DND-41 (cell line): ENCODE measurements at regions not wholly inside any gene's neighbourhood (a gene's known extent, or its start where the extent isn't known, plus 50 kb on each side); places are given as distances from the start of the nearest gene placed in this dataset.

Experiments used
- ATAC-seq: fragments of 200-7000 bp; cut with Tn5 transposase; 3 replicates; pipeline ENCODE4 v1.9.1; 2021; ENCODE audit warnings: low read depth; ENCODE audit not compliant: insufficient read depth
- DNase-seq: peaks from one replicate; pipeline ENCODE4 v3.0.0-alpha.2; 2020
- H2AFZ ChIP-seq: 2 replicates; pipeline ENCODE4 v1.6.0; 2012; ENCODE audit warnings: low read depth, low read length
- H3K27ac ChIP-seq: 2 replicates; pipeline ENCODE4 v1.5.1; 2012; ENCODE audit warnings: low read length, inconsistent platforms
- H3K27me3 ChIP-seq: fragments of 200-600 bp; sonication (generic); 2 replicates; pipeline ENCODE4 v1.6.0; 2012; ENCODE audit warnings: low read length, mild to moderate bottlenecking, inconsistent platforms; ENCODE audit not compliant: insufficient read depth, poor library complexity
- H3K36me3 ChIP-seq: 2 replicates; pipeline ENCODE4 v1.5.1; 2012; ENCODE audit warnings: low read length, inconsistent platforms; ENCODE audit not compliant: insufficient read depth
- H3K4me1 ChIP-seq: 2 replicates; pipeline ENCODE4 v1.5.1; 2012; ENCODE audit warnings: mild to moderate bottlenecking, low read length; ENCODE audit not compliant: insufficient read depth
- H3K4me2 ChIP-seq: 2 replicates; pipeline ENCODE4 v1.6.0; 2012; ENCODE audit warnings: mild to moderate bottlenecking, moderate library complexity, low read length, inconsistent platforms; ENCODE audit not compliant: insufficient read depth
- H3K4me3 ChIP-seq, 2 experiments: fragments of 200-600 bp in 1 of 2; shearing (Covaris generic) in 1 of 2; 2 replicates each; pipeline ENCODE4 v1.5.1; 2012 to 2016; ENCODE audit warnings: inconsistent platforms in 2 of 2, low read length in 2 of 2, mild to moderate bottlenecking in 2 of 2, low read depth in 1 of 2, moderate library complexity in 1 of 2
- H3K79me2 ChIP-seq: 2 replicates; pipeline ENCODE4 v1.6.0; 2012; ENCODE audit warnings: low read length, inconsistent platforms; ENCODE audit not compliant: insufficient read depth
- H3K9ac ChIP-seq: 2 replicates; pipeline ENCODE4 v1.6.0; 2012; ENCODE audit warnings: low read depth, mild to moderate bottlenecking, inconsistent platforms, low read length, moderate library complexity
- H3K9me3 ChIP-seq: 2 replicates; pipeline ENCODE4 v1.5.1; 2012; ENCODE audit warnings: low read length, moderate library complexity, mild to moderate bottlenecking, inconsistent platforms; ENCODE audit not compliant: insufficient read depth, severe bottlenecking
- H4K20me1 ChIP-seq: 2 replicates; pipeline ENCODE4 v1.6.0; 2012; ENCODE audit warnings: low read length; ENCODE audit not compliant: insufficient read depth
- EZH2 ChIP-seq: IDR thresholded peaks from 3 replicates; pipeline ENCODE4 v1.6.1; 2012; ENCODE audit warnings: borderline replicate concordance, low read depth, mild to moderate bottlenecking, moderate library complexity, low read length, inconsistent platforms; ENCODE audit not compliant: severe bottlenecking
- TF ChIP-seq, protein P1 (sequence below): IDR thresholded peaks from 2 replicates; pipeline ENCODE4 v1.5.1; 2012; ENCODE audit warnings: borderline replicate concordance, low read length, moderate library complexity, mild to moderate bottlenecking; ENCODE audit not compliant: poor library complexity, severe bottlenecking; ENCODE audit errors: extremely low read depth

GRCh38 chr21:35138665-35139381, 89.7 kb upstream of the RUNX1 start:
- no peaks in the 10 kb centered on the region for H4K20me1 ChIP-seq
- H3K27me3 ChIP-seq, result no peaks in the 10 kb centered on the region
- H2AFZ ChIP-seq, result 0 out of 2 replicates have a peak overlapping the region, but pooled peaks have one; percentile 6
- no peak overlapping the region for H3K4me3 ChIP-seq
- H3K9me3 ChIP-seq, result no peaks in the 10 kb centered on the region
- no peak for TF ChIP-seq EZH2
- TF ChIP-seq, protein P1, sequence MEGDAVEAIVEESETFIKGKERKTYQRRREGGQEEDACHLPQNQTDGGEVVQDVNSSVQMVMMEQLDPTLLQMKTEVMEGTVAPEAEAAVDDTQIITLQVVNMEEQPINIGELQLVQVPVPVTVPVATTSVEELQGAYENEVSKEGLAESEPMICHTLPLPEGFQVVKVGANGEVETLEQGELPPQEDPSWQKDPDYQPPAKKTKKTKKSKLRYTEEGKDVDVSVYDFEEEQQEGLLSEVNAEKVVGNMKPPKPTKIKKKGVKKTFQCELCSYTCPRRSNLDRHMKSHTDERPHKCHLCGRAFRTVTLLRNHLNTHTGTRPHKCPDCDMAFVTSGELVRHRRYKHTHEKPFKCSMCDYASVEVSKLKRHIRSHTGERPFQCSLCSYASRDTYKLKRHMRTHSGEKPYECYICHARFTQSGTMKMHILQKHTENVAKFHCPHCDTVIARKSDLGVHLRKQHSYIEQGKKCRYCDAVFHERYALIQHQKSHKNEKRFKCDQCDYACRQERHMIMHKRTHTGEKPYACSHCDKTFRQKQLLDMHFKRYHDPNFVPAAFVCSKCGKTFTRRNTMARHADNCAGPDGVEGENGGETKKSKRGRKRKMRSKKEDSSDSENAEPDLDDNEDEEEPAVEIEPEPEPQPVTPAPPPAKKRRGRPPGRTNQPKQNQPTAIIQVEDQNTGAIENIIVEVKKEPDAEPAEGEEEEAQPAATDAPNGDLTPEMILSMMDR, result no peak
- DNase-seq, result peak; percentile 64
- H3K79me2 ChIP-seq, result no peaks in the 10 kb centered on the region
- no peak overlapping the region for H3K9ac ChIP-seq
- no peak overlapping the region for H3K4me2 ChIP-seq
- H3K36me3 ChIP-seq, result no peaks in the 10 kb centered on the region
- peaks cover 15% of the 10 kb centered on the region for H3K4me1 ChIP-seq
- ATAC-seq, result peak; percentile 96
- peak overlapping the region; percentile 28; the same call in 1 of the 2 replicates for H3K27ac ChIP-seq

DNA sequence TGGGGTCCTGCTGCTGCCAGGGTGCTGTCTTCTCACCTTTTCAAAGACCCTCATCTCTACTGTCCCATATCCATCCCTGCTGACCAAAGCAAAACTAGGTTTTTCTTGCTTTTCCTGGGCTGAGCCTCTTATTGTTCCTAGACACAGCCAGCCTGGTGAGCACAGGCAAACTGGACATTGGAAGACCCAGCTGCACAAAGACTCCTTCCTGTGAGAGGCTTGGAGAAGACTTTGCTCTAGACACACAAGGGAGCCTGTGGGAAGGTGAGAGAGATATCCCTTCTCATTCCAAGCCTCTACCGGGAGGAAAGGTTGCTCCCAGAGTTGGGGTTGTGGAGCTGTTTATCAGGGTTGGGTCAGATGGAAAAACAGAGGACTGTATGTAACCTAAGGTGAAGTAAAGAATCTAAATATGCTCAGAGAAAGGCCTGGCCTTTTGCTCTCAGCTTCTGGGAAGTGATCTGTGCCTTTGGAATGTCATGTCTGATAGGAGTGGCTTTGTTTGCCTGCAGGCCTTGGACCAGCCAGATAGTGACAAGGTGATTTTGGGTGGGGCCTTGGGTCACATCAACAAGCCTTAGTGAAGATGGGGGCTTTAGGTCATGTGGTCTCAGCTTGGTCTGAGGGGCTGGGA, 87.6 kb upstream of the RUNX1 start:
- Histone ChIP-seq H3K27ac (no peak overlapping the region), H3K4me2 (no peak overlapping the region), H2AFZ (no peak overlapping the region), H3K9me3 (no peaks in the 10 kb centered on the region), H3K4me1 (peaks cover 15% of the 10 kb centered on the region), H3K36me3 (no peaks in the 10 kb centered on the region), H4K20me1 (no peaks in the 10 kb centered on the region), H3K79me2 (no peaks in the 10 kb centered on the region), H3K27me3 (no peaks in the 10 kb centered on the region), H3K4me3 (no peak overlapping the region), H3K9ac (no peak overlapping the region)
- ATAC-seq (no peak), DNase-seq (no peak)
- TF ChIP-seq, protein P1, result no peak
- TF ChIP-seq EZH2, result no peak

GRCh38 chr21:35136106-35136505, 87.0 kb upstream of the RUNX1 start:
- no peaks in the 10 kb centered on the region for H3K27me3 ChIP-seq

More at GRCh38 chr21:35136106-35136505, 87.0 kb upstream of the RUNX1 start:
- no peak overlapping the region for H3K9ac ChIP-seq
- H3K9me3 ChIP-seq, result no peaks in the 10 kb centered on the region
- no peak overlapping the region for H3K27ac ChIP-seq
- no peaks in the 10 kb centered on the region for H3K79me2 ChIP-seq
- H3K4me1 ChIP-seq, result peaks cover 15% of the 10 kb centered on the region
- no peaks in the 10 kb centered on the region for H3K36me3 ChIP-seq
- no peak for TF ChIP-seq EZH2
- TF ChIP-seq, protein P1, result no peak
- H3K4me2 ChIP-seq, result no peak overlapping the region
- H4K20me1 ChIP-seq, result no peaks in the 10 kb centered on the region
- H3K4me3 ChIP-seq, result no peak overlapping the region
- no peak for DNase-seq
- ATAC-seq, result no peak
- H2AFZ ChIP-seq, result no peak overlapping the region
